ENCODE measurements at regions not wholly inside any gene's neighbourhood (a gene's known extent, or its start where the extent isn't known, plus 50 kb on each side); places are given as distances from the start of the nearest gene placed in this dataset.

GRCh38 chr4:156101571-156101970 lies 147.9 kb upstream of the CTSO start:
- no peak overlapping the region for H3K4me2 ChIP-seq (ENCODE audit: low read depth, low read length, poor library complexity, severe bottlenecking)
- H3K27me3 ChIP-seq (ENCODE audit: low read length): no peaks in the 10 kb centered on the region
- H4K20me1 ChIP-seq (ENCODE audit: low read depth, low read length): no peaks in the 10 kb centered on the region
- no peak overlapping the region for H2AFZ ChIP-seq (ENCODE audit: low read depth, low read length, severe bottlenecking)
- H3F3A ChIP-seq (ENCODE audit: insufficient read depth): no peaks in the 10 kb centered on the region
- no peaks in the 10 kb centered on the region for H3K9me3 ChIP-seq (ENCODE audit: insufficient read depth, low read length)
- no peaks in the 10 kb centered on the region; the same call in 1 of the 2 replicates for H3K9me2 ChIP-seq (replicated peaks; ENCODE audit: insufficient read depth, low read length)
- no peaks in the 10 kb centered on the region for H3K36me3 ChIP-seq (ENCODE audit: low read length)
- H3K9ac ChIP-seq (ENCODE audit: low read length): no peak overlapping the region
- no peaks in the 10 kb centered on the region for H3K79me2 ChIP-seq (ENCODE audit: insufficient read depth, low read length)
- H3K27ac ChIP-seq (ENCODE audit: low read depth, low read length): no peak overlapping the region
- no peak overlapping the region for H3K4me3 ChIP-seq (ENCODE audit: insufficient read depth, low read length, poor library complexity, severe bottlenecking)
- TF ChIP-seq EZH2phosphoT487 (conservative IDR thresholded peaks at IDR 0.05; ENCODE audit: low read length): no peak
- TF ChIP-seq CTCF (IDR thresholded peaks at IDR 0.05; ENCODE audit: insufficient read depth, low read length, poor library complexity, severe bottlenecking): no peak

GRCh38 chr4:156100651-156101050 lies 147.0 kb upstream of the CTSO start:
- H3K9me3 ChIP-seq (ENCODE audit: insufficient read depth, low read length): no peaks in the 10 kb centered on the region
- no peaks in the 10 kb centered on the region for H3K79me2 ChIP-seq (ENCODE audit: insufficient read depth, low read length)
- no peaks in the 10 kb centered on the region for H3K36me3 ChIP-seq (ENCODE audit: low read length)
- no peaks in the 10 kb centered on the region for H3F3A ChIP-seq (ENCODE audit: insufficient read depth)
- H2AFZ ChIP-seq (ENCODE audit: low read depth, low read length, severe bottlenecking): no peak overlapping the region
- H3K4me3 ChIP-seq (ENCODE audit: insufficient read depth, low read length, poor library complexity, severe bottlenecking): no peak overlapping the region
- TF ChIP-seq CTCF (IDR thresholded peaks at IDR 0.05; ENCODE audit: insufficient read depth, low read length, poor library complexity, severe bottlenecking) (no peak), EZH2phosphoT487 (conservative IDR thresholded peaks at IDR 0.05; ENCODE audit: low read length) (no peak)
- no peaks in the 10 kb centered on the region for H3K27me3 ChIP-seq (ENCODE audit: low read length)
- no peaks in the 10 kb centered on the region; the same call in 1 of the 2 replicates for H3K9me2 ChIP-seq (replicated peaks; ENCODE audit: insufficient read depth, low read length)
- no peak overlapping the region for H3K27ac ChIP-seq (ENCODE audit: low read depth, low read length)
- no peak overlapping the region for H3K4me2 ChIP-seq (ENCODE audit: low read depth, low read length, poor library complexity, severe bottlenecking)
- no peak overlapping the region for H3K9ac ChIP-seq (ENCODE audit: low read length)
- H4K20me1 ChIP-seq (ENCODE audit: low read depth, low read length): no peaks in the 10 kb centered on the region

- no peak overlapping the region for H3K4me3 ChIP-seq (ENCODE audit: insufficient read depth, low read length, poor library complexity, severe bottlenecking)
- H3K79me2 ChIP-seq (ENCODE audit: insufficient read depth, low read length): no peaks in the 10 kb centered on the region
- no peaks in the 10 kb centered on the region for H4K20me1 ChIP-seq (ENCODE audit: low read depth, low read length)
- H3F3A ChIP-seq (ENCODE audit: insufficient read depth): no peaks in the 10 kb centered on the region
- no peaks in the 10 kb centered on the region; the same call in 1 of the 2 replicates for H3K9me2 ChIP-seq (replicated peaks; ENCODE audit: insufficient read depth, low read length)
- TF ChIP-seq CTCF (IDR thresholded peaks at IDR 0.05; ENCODE audit: insufficient read depth, low read length, poor library complexity, severe bottlenecking) (no peak), EZH2phosphoT487 (conservative IDR thresholded peaks at IDR 0.05; ENCODE audit: low read length) (no peak)
- no peaks in the 10 kb centered on the region for H3K36me3 ChIP-seq (ENCODE audit: low read length)
- no peaks in the 10 kb centered on the region for H3K27me3 ChIP-seq (ENCODE audit: low read length)
- no peak overlapping the region for H3K4me2 ChIP-seq (ENCODE audit: low read depth, low read length, poor library complexity, severe bottlenecking)
- H2AFZ ChIP-seq (ENCODE audit: low read depth, low read length, severe bottlenecking): no peak overlapping the region
- H3K9me3 ChIP-seq (ENCODE audit: insufficient read depth, low read length): no peaks in the 10 kb centered on the region
- H3K9ac ChIP-seq (ENCODE audit: low read length): no peak overlapping the region
- H3K27ac ChIP-seq (ENCODE audit: low read depth, low read length): no peak overlapping the region
Measured at GRCh38 chr4:156098805-156099204, 145.1 kb upstream of the CTSO start.
